ENCODE measurements at regions not wholly inside any gene's neighbourhood (a gene's known extent, or its start where the extent isn't known, plus 50 kb on each side); places are given as distances from the start of the nearest gene placed in this dataset.

DNA sequence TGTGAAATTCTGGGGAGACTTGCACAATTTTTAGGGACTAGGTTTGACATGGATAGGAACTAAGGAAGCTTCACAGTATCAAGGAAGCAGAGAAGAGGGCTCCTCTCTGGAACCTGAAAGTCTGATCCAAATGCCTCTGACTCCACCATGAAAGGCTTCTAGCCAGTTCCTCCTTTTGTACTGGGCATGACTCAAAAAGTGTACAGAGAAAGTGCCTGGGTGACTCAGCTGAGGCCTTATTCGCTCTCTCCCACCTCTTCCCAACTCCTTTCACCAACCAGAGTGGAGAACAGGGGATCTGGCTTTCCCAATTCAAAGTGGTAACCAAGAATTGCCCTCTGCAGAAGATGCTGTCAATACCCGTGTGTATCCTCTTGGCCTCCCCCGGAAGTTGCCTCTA, 342.9 kb upstream of the PROK2 start:
- DNase-seq (no peak), FAIRE-seq (no peak), ATAC-seq (peak in 1 of 4 donors; percentile 18)
- Histone ChIP-seq H3K4me1 (peaks cover 0 to 4% (median 0%) of the 10 kb centered on the region in 3 donors), H3K27me3 (no peaks in the 10 kb centered on the region), H3K36me3 (no peaks in the 10 kb centered on the region), H3K27ac (no peak overlapping the region), H3K9me3 (no peaks in the 10 kb centered on the region), H3K4me3 (no peak overlapping the region)
- TF ChIP-seq, protein P1, sequence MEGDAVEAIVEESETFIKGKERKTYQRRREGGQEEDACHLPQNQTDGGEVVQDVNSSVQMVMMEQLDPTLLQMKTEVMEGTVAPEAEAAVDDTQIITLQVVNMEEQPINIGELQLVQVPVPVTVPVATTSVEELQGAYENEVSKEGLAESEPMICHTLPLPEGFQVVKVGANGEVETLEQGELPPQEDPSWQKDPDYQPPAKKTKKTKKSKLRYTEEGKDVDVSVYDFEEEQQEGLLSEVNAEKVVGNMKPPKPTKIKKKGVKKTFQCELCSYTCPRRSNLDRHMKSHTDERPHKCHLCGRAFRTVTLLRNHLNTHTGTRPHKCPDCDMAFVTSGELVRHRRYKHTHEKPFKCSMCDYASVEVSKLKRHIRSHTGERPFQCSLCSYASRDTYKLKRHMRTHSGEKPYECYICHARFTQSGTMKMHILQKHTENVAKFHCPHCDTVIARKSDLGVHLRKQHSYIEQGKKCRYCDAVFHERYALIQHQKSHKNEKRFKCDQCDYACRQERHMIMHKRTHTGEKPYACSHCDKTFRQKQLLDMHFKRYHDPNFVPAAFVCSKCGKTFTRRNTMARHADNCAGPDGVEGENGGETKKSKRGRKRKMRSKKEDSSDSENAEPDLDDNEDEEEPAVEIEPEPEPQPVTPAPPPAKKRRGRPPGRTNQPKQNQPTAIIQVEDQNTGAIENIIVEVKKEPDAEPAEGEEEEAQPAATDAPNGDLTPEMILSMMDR (IDR thresholded peaks at IDR 0.05): no peak
- intact Hi-C loops (cut with DNase I): no loop called here
- WGBS, 2 donors: 93 to 99% methylated on average over 3 of the region's 3 CpGs

DNA sequence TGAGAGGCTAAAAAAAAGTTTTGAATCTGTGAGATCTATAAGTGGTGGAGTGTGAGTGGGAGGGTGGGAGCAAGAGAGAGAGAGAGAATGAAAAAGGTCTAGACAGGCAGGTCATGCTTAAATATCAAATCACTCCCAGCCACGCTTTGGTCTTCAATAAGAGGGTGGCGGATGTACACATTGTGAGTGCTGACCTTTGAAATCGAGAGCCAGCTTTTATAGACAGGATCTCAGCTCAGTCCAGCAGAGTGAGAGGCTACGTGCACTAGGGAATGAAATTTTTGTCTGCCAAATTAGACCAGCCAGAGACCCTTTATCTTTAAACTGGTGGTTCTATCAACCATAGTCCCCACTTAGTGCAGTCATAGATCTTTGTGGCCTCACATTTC, 342.3 kb upstream of the PROK2 start:
- no peaks in the 10 kb centered on the region for H3K9me3 ChIP-seq
- H3K4me3 ChIP-seq: no peak overlapping the region
- no peaks in the 10 kb centered on the region for H3K36me3 ChIP-seq
- no peak for ATAC-seq
- DNase-seq: no peak
- TF ChIP-seq, protein P1 (IDR thresholded peaks at IDR 0.05): no peak
- H3K27ac ChIP-seq: no peak overlapping the region
- 81 to 87% methylated on average over 4 of the region's 4 CpGs for WGBS, 2 donors
- peaks cover 0 to 4% (median 0%) of the 10 kb centered on the region in 3 donors for H3K4me1 ChIP-seq
- H3K27me3 ChIP-seq: no peaks in the 10 kb centered on the region
- intact Hi-C loops (cut with DNase I): no loop called here
- FAIRE-seq: no peak

DNA sequence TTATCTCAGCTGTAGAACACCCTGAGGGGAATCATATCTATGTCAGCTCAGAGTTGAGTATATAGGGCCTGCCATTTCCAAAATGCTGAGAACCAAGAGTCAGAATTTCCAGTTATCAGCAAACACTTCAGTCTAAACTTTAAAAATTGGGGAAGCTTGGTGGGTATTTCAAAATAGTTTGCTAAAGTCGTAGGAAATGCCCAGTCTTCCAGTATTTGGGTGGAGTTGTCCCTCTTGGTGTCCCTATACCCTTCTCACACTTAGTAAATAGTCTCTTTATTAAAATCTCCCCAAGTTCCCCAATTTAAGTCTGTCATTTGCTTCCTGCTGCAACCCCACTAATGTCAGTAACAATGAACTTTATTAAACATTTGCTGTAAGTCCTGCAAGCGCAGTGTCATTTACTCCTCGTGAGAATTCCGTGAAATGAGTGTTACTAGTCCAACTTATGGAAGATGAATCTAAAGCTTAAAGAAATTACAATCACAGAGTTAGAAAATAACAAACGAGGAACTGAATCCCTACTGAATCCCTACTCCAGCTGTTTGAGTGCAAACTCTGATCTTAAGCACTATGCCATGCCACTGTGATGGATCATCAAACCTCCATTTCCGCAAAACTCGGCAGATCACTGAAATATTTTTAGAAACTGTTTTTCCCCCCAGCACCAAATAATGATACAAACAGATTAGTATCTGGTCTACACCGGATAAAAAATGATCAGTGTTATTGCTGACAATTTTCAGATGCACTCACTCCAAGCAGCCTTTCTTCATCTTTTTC, 341.7 kb upstream of the PROK2 start:
- H3K9me3 ChIP-seq: no peaks in the 10 kb centered on the region
- no peak for ATAC-seq
- FAIRE-seq: no peak
- TF ChIP-seq, protein P1 (IDR thresholded peaks at IDR 0.05): no peak
- no peaks in the 10 kb centered on the region for H3K36me3 ChIP-seq
- intact Hi-C loops (cut with DNase I): no loop called here
- H3K4me3 ChIP-seq: no peak overlapping the region
- peaks cover 0 to 4% (median 0%) of the 10 kb centered on the region in 3 donors for H3K4me1 ChIP-seq
- WGBS, 2 donors: 83 to 89% methylated on average over 8 of the region's 8 CpGs
- H3K27ac ChIP-seq: no peak overlapping the region
- H3K27me3 ChIP-seq: no peaks in the 10 kb centered on the region
- no peak for DNase-seq

DNA sequence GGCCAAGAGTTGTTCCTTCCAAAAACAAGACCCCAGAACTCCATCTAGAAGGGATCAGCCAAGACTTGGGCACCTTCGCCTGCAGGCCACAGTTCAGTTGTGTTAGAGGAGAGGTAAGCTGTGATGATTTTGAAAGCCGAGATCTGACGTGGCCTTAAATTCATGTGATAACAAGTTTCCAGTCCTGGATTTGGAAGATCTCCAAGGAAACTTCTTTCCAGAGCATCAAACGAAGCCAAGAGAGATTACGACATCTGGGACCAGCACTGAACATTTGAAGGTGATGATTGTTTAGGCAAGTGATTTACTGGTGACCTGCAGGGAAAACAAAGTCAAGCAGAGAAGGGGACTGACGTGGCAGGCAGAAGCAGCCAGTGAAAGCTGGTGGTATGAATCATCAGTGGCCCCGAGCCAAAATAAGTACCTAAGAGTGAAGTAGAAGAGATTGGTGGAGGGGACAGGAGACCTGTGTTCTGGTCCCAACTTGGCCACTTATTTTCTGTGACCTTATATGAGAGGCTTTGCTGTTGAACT, 339.0 kb upstream of the PROK2 start:
- H3K9me3 ChIP-seq: no peaks in the 10 kb centered on the region
- WGBS, 2 donors: 24 to 36% methylated on average over 7 of the region's 7 CpGs
- intact Hi-C loops (cut with DNase I): no loop called here
- H3K36me3 ChIP-seq: no peaks in the 10 kb centered on the region
- TF ChIP-seq, protein P1 (IDR thresholded peaks at IDR 0.05): no peak
- FAIRE-seq: no peak
- peak in 4 of 6 donors; percentile 50 to 75 (median 52) for DNase-seq
- no peak overlapping the region for H3K4me3 ChIP-seq
- H3K4me1 ChIP-seq: peaks cover 0 to 4% (median 0%) of the 10 kb centered on the region in 3 donors
- peak; percentile 80 to 88 (median 84) for ATAC-seq
- no peaks in the 10 kb centered on the region for H3K27me3 ChIP-seq
- no peak overlapping the region for H3K27ac ChIP-seq
